ENCODE measurements at regions not wholly inside any gene's neighbourhood (a gene's known extent, or its start where the extent isn't known, plus 50 kb on each side); places are given as distances from the start of the nearest gene placed in this dataset.

- H3K9me3 Mint-ChIP-seq: no peaks in the 10 kb centered on the region
- ChIA-PET POLR2A (no interaction called here), CTCF (no interaction called here)
- intact Hi-C loops (cut with micrococcal nuclease): no loop called here
- TF ChIP-seq CTCF (IDR thresholded peaks at IDR 0.05): no peak
- no peaks in the 10 kb centered on the region for H3K36me3 Mint-ChIP-seq (ENCODE audit: low read depth)
- ATAC-seq (ENCODE audit: low read depth) (no peak), DNase-seq (no peak)
- no peaks in the 10 kb centered on the region for H3K4me1 Mint-ChIP-seq
- no peak overlapping the region for H3K4me3 Mint-ChIP-seq
- H3K27me3 Mint-ChIP-seq: no peaks in the 10 kb centered on the region
- H3K27ac Mint-ChIP-seq: no peak overlapping the region
Measured at GRCh38 chr2:144822966-144823365, 303.0 kb upstream of the ZEB2 start.

- H3K9me3 Mint-ChIP-seq: no peaks in the 10 kb centered on the region
- H3K4me3 Mint-ChIP-seq: no peak overlapping the region
- CTCF ChIA-PET: no interaction called here
- intact Hi-C loops (cut with micrococcal nuclease): no loop called here
- H3K4me1 Mint-ChIP-seq: no peaks in the 10 kb centered on the region
- H3K27ac Mint-ChIP-seq: no peak overlapping the region
- H3K27me3 Mint-ChIP-seq: peaks cover under 1% of the 10 kb centered on the region
- POLR2A ChIA-PET: no interaction called here
- TF ChIP-seq CTCF (IDR thresholded peaks at IDR 0.05): no peak
- ATAC-seq (ENCODE audit: low read depth) (no peak), DNase-seq (no peak)
- H3K36me3 Mint-ChIP-seq (ENCODE audit: low read depth): no peaks in the 10 kb centered on the region
Measured at GRCh38 chr2:144812288-144812687, 292.4 kb upstream of the ZEB2 start.

GRCh38 chr2:144801766-144802165 is 281.8 kb upstream of the ZEB2 start:
- Mint-ChIP-seq H3K4me3 (no peak overlapping the region), H3K27ac (no peak overlapping the region), H3K36me3 (ENCODE audit: low read depth) (no peaks in the 10 kb centered on the region), H3K9me3 (no peaks in the 10 kb centered on the region), H3K4me1 (no peaks in the 10 kb centered on the region), H3K27me3 (no peaks in the 10 kb centered on the region)
- CTCF ChIA-PET: no interaction called here
- ATAC-seq (ENCODE audit: low read depth): no peak
- POLR2A ChIA-PET: no interaction called here
- DNase-seq: no peak
- TF ChIP-seq CTCF (IDR thresholded peaks at IDR 0.05): no peak
- intact Hi-C loops (cut with micrococcal nuclease): no loop called here

GRCh38 chr2:144801325-144801724 is 281.4 kb upstream of the ZEB2 start:
- no peaks in the 10 kb centered on the region for H3K36me3 Mint-ChIP-seq (ENCODE audit: low read depth)
- ChIA-PET POLR2A (interaction anchor here (1.1 kb wide), 1 partner anchor 15 kb away, joined by 3 read pairs; no protein-coding TSS in a partner anchor), CTCF (no interaction called here)
- no peaks in the 10 kb centered on the region for H3K9me3 Mint-ChIP-seq
- intact Hi-C loops (cut with micrococcal nuclease): no loop called here
- H3K4me3 Mint-ChIP-seq: no peak overlapping the region
- no peak for TF ChIP-seq CTCF (IDR thresholded peaks at IDR 0.05)
- no peak for ATAC-seq (ENCODE audit: low read depth)
- H3K27me3 Mint-ChIP-seq: no peaks in the 10 kb centered on the region
- DNase-seq: no peak
- H3K27ac Mint-ChIP-seq: no peak overlapping the region
- H3K4me1 Mint-ChIP-seq: no peaks in the 10 kb centered on the region

- Mint-ChIP-seq H3K36me3 (ENCODE audit: low read depth) (no peaks in the 10 kb centered on the region), H3K27ac (no peak overlapping the region), H3K9me3 (no peaks in the 10 kb centered on the region), H3K4me1 (no peaks in the 10 kb centered on the region), H3K4me3 (no peak overlapping the region), H3K27me3 (no peaks in the 10 kb centered on the region)
- CTCF ChIA-PET: no interaction called here
- POLR2A ChIA-PET: no interaction called here
- DNase-seq (no peak), ATAC-seq (ENCODE audit: low read depth) (no peak)
- TF ChIP-seq CTCF (IDR thresholded peaks at IDR 0.05): no peak
- intact Hi-C loops (cut with micrococcal nuclease): no loop called here
Measured at GRCh38 chr2:144798989-144799388, 279.1 kb upstream of the ZEB2 start.
